Body of pancreas (tissue), 4 donors: ENCODE measurements at regions not wholly inside any gene's neighbourhood (a gene's known extent, or its start where the extent isn't known, plus 50 kb on each side); places are given as distances from the start of the nearest gene placed in this dataset.

ENCODE experiments used
- POLR2A ChIP-seq, 3 donors: fragments of 450-650 bp; IDR thresholded peaks; one replicate each; pipeline ENCODE4 v1.6.1; 2016; ENCODE audit warnings: antibody characterized with exemption in 3 of 3, mild to moderate bottlenecking in 2 of 3
- TF ChIP-seq, protein P1 (sequence below), 7 experiments: fragments of 450-650 bp in 4 of 7; fragments of 200-600 bp in 3 of 7; sonication (generic) in 3 of 7; IDR thresholded peaks; one replicate each; pipeline ENCODE4 v1.5.1; 2016 to 2019; ENCODE audit warnings: antibody characterized with exemption in 7 of 7

DNA sequence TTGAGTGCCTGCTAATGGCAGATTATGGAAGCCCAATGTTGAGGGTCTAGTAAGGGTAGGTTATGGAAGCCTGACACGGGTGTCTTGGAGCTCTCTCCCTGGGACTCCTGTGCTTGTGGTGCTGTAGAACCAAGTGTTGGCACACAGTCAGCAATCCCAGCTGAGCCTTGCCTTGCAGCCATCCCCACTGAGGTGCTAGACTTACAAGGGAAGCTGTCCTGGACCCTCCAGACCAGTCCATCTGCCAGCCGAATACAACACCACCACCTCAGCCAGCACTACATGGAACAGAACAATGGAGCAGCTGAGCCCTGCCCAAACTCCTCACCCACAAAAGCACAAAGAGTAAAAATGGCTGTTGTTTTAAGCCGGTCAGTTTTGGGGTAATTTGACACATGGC lies 90.5 kb upstream of the DNAH5 start:
- TF ChIP-seq, protein P1, sequence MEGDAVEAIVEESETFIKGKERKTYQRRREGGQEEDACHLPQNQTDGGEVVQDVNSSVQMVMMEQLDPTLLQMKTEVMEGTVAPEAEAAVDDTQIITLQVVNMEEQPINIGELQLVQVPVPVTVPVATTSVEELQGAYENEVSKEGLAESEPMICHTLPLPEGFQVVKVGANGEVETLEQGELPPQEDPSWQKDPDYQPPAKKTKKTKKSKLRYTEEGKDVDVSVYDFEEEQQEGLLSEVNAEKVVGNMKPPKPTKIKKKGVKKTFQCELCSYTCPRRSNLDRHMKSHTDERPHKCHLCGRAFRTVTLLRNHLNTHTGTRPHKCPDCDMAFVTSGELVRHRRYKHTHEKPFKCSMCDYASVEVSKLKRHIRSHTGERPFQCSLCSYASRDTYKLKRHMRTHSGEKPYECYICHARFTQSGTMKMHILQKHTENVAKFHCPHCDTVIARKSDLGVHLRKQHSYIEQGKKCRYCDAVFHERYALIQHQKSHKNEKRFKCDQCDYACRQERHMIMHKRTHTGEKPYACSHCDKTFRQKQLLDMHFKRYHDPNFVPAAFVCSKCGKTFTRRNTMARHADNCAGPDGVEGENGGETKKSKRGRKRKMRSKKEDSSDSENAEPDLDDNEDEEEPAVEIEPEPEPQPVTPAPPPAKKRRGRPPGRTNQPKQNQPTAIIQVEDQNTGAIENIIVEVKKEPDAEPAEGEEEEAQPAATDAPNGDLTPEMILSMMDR (IDR thresholded peaks at IDR 0.05), result no peak
- TF ChIP-seq POLR2A (IDR thresholded peaks at IDR 0.05), result no peak
